ENCODE measurements at regions not wholly inside any gene's neighbourhood (a gene's known extent, or its start where the extent isn't known, plus 50 kb on each side); places are given as distances from the start of the nearest gene placed in this dataset.

GRCh38 chr22:49721211-49721763, 106.4 kb downstream of the BRD1 start:
- no peak overlapping the region for H3K27ac ChIP-seq (ENCODE audit: low read depth, low read length)
- 76 to 89% (median 87%) methylated on average over 15 of the region's 15 CpGs for WGBS, 3 donors

DNA sequence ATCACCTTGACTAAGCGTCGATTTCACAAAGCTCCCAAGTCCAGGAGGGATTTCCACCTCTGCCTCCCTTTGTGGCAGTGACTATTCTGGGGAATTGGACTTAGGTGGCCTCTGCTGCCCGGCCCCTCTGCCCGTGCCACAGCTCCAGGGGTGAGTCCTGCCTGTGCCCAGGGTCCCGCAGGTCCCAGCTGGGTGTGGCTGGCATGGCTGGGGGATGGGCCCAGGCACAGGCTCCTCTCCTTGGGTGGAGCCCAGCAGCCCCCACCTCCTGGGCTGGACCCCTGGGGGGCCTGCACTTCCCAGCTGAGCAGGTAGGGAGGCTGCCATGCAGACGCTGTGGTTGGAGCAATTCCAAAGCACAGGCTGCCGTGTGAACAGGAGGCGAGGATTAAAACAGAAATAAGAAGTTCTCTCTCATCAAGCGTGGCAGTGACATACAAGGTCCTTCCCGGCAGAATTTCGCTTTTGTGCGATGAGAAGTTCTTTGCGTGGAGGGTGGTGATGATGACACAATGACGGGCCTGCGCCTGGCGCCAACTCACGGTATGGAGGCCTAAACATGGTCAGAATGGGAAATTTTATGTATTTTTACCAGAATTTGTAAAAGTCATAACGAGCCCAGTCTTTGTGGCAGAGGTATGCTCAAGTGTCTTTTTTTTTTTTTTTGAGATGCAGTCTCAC, 107.3 kb downstream of the BRD1 start:
- 77 to 85% (median 85%) methylated on average over 18 of the region's 18 CpGs for WGBS, 3 donors
- H3K27ac ChIP-seq (ENCODE audit: low read depth, low read length): no peak overlapping the region

- H3K27ac ChIP-seq (ENCODE audit: low read depth, low read length): no peak overlapping the region
- 69 to 82% (median 78%) methylated on average over 10 of the region's 10 CpGs for WGBS, 3 donors
Observed at GRCh38 chr22:49719046-49719445, 108.6 kb downstream of the BRD1 start.

DNA sequence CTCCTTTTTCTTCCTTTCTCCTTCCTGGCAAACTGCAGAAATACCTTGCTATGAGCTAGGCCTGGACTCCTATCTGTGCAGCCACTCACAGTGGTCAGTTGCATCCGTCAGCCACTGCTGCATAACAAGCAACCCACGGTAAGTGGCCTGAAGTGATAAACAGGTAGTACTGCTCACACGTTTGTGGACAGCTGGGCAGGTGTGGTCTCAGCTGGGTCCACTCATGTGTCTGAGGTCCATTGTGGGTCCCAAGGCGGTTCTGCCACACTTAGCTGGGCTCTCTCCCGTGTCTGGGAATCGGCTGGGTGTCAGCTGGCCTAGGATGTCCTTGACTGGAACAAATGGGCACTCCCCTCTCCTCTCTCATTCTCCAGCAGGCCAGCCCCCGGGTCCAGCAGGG, 109.3 kb downstream of the BRD1 start:
- WGBS, 3 donors: 69 to 82% (median 77%) methylated on average over 7 of the region's 7 CpGs
- H3K27ac ChIP-seq (ENCODE audit: low read depth, low read length): no peak overlapping the region

DNA sequence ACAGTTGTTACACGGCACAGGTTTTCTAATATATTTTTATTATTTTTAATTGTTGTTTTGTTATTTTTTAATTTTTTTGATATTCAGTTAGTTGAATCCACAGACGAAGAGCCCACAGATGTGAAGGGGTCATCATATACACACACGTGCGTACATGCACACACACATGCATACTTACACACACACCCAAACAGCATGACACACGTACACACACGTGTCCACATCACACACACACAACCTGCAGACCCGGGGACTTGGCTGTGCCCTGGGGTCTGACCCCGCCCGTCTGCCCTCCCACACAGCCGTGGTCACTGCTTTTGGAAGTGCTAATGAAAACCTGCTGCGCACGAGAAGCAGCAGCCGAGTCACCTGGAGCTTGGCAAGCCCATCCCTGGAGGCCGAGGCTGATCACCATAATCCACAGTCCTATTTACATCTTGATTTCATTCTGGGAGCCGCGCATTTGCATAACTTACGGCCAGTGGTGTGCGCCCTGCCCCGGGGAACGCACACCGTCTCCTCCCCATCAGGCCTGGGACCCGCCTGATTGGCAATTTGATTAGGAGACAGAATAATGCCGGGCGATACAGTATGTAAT, 110.3 kb downstream of the BRD1 start:
- 72 to 83% (median 74%) methylated on average over 24 of the region's 24 CpGs for WGBS, 3 donors
- no peak overlapping the region for H3K27ac ChIP-seq (ENCODE audit: low read depth, low read length)

DNA sequence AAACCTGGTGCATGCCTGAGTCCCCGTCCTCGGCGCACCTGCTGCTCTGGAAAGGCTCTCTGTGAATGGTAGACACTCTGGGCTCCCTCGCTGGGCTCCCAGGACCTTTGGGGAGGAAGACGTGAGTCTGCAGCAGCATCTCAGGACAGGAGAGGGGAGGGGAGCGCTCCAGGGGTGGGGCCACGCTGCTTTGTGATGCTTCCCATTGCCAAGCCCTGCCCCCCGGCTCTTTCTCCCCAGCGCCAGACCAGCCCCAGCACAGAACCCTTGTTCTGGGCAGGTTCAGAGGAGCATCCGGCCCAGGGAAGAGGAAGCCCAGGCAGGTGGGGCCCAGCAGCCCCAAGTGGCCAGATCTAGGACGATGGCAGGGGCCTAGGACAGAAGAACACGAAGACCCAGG, 111.2 kb downstream of the BRD1 start:
- 44 to 61% (median 49%) methylated on average over 12 of the region's 12 CpGs for WGBS, 3 donors

GRCh38 chr22:49715450-49715849, 112.2 kb downstream of the BRD1 start:
- WGBS, 3 donors: 81 to 92% (median 85%) methylated on average over 3 of the region's 3 CpGs

More for the DNA sequence above, 111.2 kb downstream of the BRD1 start:
- H3K27ac ChIP-seq (ENCODE audit: low read depth, low read length): no peak overlapping the region

DNA sequence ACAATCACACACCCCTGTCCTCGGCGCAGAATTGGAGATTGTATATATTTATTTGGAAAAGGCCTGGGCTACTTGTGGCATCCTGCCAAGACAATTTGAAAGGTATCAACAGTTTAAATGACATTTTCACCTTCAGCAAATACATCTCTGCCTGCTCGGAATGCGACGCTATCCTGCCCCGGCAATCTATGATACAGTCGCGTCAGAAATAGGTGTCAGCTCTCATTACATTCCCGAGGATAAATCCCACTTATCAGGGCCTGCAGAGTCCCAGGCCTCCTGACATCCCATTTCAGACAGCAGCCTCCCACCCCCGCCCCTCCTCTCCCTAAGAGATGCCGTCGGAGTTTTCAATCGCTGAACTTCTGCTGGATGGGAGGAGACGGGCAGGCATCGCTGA, 114.7 kb downstream of the BRD1 start:
- WGBS, 3 donors: 70 to 80% (median 72%) methylated on average over 15 of the region's 15 CpGs
- H3K27ac ChIP-seq (ENCODE audit: low read depth, low read length): no peak overlapping the region

More at GRCh38 chr22:49715450-49715849, 112.2 kb downstream of the BRD1 start:
- no peak overlapping the region for H3K27ac ChIP-seq (ENCODE audit: low read depth, low read length)

GRCh38 chr22:49712195-49712791, 115.4 kb downstream of the BRD1 start:
- WGBS, 3 donors: 21 to 37% (median 36%) methylated on average over 22 of the region's 22 CpGs

DNA sequence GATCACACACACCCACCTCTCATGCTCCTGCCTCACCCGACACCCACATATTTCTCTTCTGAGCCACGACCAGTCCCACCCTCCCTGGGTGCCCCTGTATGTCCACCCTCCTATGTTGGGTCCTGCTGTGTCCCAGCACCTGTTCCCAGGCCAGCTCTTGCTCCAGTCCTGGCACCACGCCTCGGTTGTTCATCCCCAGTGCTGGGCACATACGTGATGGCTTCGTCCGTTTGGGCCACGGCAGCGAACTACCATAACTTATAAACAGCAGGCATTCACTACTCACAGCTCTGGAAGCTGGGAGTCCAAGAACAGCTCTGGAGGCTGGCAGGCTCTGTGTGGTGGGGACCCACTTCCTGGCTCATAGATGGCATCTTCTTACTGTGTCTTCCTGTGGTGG, 116.9 kb downstream of the BRD1 start:
- 85 to 88% (median 86%) methylated on average over 9 of the region's 9 CpGs for WGBS, 3 donors
- no peak overlapping the region for H3K27ac ChIP-seq (ENCODE audit: low read depth, low read length)

More at GRCh38 chr22:49712195-49712791, 115.4 kb downstream of the BRD1 start:
- no peak overlapping the region for H3K27ac ChIP-seq (ENCODE audit: low read depth, low read length)

- H3K27ac ChIP-seq (ENCODE audit: low read depth, low read length): no peak overlapping the region
- 66 to 80% (median 72%) methylated on average over 4 of the region's 4 CpGs for WGBS, 3 donors
Observed at GRCh38 chr22:49709464-49709863, 118.2 kb downstream of the BRD1 start.

DNA sequence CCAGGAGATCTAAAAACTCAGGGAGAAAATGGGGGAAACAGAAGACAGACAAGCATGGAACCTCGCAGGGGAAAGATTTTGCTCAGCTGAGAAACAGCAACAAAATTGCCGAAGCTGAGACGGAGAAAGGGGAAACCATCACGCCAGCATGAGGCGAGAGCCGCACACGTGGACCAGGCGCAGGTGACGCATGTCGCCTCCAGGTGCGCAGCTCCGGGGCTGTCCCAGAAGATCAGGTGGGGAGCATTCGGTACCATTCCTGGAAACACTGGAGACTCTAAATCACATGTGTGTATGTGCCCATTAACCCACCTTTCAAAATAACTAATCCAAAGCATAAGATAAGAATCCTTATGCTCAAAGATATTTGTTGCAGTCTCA, 121.7 kb downstream of the BRD1 start:
- 65 to 85% (median 75%) methylated on average over 13 of the region's 13 CpGs for WGBS, 3 donors
- no peak overlapping the region for H3K27ac ChIP-seq (ENCODE audit: low read depth, low read length)

DNA sequence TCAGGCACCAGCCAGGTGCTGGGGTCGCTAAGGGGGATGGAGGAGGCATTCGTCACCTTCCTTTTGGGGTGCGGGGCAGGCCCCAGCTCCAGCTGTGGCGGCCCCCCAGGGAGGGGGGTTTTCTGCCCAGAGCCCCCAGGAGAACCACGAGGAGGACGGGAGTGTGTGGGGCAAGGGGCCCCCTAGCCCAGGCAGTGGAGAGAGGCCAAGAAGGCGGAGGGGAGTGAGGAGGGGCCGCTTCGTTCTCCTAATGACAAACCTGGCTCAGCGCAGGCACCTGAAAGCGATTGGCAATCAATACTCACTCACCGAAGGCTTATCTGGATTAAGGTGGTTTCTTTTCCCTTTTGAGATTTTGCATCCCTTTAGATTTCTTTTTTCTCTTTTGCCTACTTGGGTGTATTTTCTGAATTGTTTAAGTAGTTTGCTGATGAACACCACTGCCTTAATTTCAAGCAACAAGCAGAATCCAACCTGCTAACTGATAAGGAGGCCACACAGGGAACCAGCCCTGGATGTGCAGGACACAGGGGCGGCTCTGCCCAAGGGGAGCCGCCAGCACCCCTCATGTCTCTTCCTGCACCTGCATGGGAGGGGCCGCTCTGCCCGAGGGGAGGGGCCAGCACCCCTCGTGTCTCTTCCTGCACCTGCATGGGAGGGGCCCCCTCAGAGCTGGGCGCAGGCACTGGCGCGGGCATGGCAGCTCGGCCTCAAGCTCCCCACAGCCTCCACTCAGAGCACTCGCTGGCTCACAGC, 122.3 kb downstream of the BRD1 start:
- no peak overlapping the region for H3K27ac ChIP-seq (ENCODE audit: low read depth, low read length)
- 31 to 51% (median 46%) methylated on average over 22 of the region's 22 CpGs for WGBS, 3 donors

GRCh38 chr22:49704345-49705215, 123.1 kb downstream of the BRD1 start:
- 32 to 47% (median 40%) methylated on average over 36 to 39 of the region's 39 CpGs for WGBS, 3 donors
- no peak overlapping the region for H3K27ac ChIP-seq (ENCODE audit: low read depth, low read length)

DNA sequence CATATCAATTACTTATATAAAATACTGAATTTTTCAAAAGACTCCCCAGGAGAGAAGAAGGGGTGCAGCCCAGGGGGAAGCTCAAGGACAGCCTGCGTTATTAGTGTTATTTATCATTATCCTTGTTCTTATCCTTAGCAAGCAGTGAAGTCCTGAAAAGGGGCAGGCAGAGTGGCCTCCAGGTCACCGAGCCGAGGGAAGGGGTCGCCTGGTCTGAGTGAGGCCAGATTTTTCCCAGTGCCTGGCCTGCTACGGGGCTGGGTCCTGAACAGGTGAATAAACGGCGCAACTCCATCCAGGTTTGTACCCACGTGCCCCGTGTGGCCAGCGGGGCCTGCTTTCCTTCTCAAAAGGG, 123.7 kb downstream of the BRD1 start:
- no peak overlapping the region for H3K27ac ChIP-seq (ENCODE audit: low read depth, low read length)
- 32 to 59% (median 52%) methylated on average over 10 of the region's 10 CpGs for WGBS, 3 donors

- H3K27ac ChIP-seq (ENCODE audit: low read depth, low read length): no peak overlapping the region
- WGBS, 3 donors: 60 to 67% (median 64%) methylated on average over 15 of the region's 15 CpGs
Observed at GRCh38 chr22:49703505-49703904, 124.2 kb downstream of the BRD1 start.

DNA sequence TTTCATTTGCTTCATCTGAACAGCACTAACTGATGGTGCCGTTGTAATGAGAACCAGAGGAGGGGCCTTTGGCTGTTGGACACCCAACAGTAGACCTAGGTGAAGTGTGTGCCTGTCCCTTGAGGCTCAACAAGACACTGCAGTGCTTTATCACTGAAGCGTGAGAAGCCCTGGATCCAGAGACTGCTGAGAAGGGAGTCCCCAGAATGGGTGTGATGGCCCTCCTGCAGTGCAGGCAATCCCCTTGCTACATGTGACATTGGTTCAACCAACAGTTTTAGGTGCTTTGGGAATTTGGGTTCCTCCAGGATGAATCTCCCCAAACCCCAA, 125.6 kb downstream of the BRD1 start:
- WGBS, 3 donors: 80 to 88% (median 86%) methylated on average over 2 of the region's 2 CpGs
- H3K27ac ChIP-seq (ENCODE audit: low read depth, low read length): no peak overlapping the region

DNA sequence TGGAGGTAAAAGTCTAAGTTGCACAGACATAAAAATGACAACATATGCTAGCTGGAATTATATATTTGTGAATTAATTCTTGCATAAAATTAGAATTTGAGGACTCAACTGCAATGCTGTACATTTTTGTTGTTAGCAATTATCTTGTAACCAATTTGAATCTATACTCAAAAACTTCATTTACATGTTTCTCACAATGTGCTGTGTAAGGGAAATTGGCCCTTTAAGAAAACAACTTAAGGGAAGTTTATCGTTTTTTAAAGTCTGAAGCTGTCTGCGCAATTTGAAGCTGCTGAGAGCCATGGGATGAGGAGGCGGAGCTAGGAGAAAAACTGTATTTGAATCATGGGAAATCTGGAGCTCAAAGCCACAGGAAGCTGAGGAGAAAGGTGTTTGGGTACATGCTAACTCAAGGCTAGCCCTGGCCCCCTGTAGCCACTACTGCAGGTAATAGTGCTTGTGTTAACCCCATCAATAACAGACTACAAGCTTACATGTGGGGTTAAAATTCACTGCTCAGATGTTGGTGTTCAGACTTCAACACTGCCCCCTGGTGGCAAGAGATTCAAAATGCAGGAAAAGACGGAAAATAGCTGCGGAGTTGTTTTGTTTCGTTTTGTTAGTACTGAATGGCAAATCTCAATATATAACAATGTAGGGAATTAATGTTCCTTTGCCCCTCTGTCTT, 126.1 kb downstream of the BRD1 start:
- 72 to 81% (median 74%) methylated on average over 6 of the region's 6 CpGs for WGBS, 3 donors
- no peak overlapping the region for H3K27ac ChIP-seq (ENCODE audit: low read depth, low read length)
